PFSK-1 (cell line): ENCODE measurements at regions not wholly inside any gene's neighbourhood (a gene's known extent, or its start where the extent isn't known, plus 50 kb on each side); places are given as distances from the start of the nearest gene placed in this dataset.

Experiments
- POLR2AphosphoS5 ChIP-seq: IDR thresholded peaks from 2 replicates; pipeline ENCODE4 v1.6.1; 2012; ENCODE audit warnings: low read depth, mild to moderate bottlenecking, control low read depth, low read length, moderate library complexity
- SIN3A ChIP-seq: IDR thresholded peaks from 2 replicates; pipeline ENCODE4 v1.6.1; 2012; ENCODE audit warnings: mild to moderate bottlenecking, low read length, moderate library complexity, borderline replicate concordance; ENCODE audit not compliant: insufficient read depth

DNA sequence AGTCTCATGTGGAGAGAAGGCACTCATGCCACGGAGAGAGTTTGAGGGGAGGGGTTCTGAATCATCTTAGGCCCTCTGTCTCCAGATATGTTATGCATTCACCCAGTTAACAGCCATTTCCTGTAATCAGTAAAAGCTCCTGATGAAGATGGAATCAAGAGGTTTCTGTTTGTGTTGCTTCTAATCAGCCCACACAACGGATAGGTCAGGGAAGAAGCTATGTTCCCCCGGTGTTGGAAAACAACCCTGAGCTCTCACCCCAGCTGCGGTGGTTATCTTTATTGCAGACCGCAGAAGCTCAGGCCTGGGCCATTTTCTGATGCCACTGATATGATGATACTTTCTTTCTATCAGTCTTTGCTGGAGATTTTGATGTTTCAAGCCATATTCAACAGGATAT lies 338.5 kb upstream of the ONECUT1 start:
- TF ChIP-seq POLR2AphosphoS5 (no peak), SIN3A (no peak)
